Fibroblast of mammary gland (primary cell): ENCODE measurements at regions not wholly inside any gene's neighbourhood (a gene's known extent, or its start where the extent isn't known, plus 50 kb on each side); places are given as distances from the start of the nearest gene placed in this dataset.
A peak's percentile ranks its signal among the peaks of the same experiment; 100 is the strongest.
"Not testable (repeated sequence)": the region's sequence is repeated elsewhere in the genome, so short reads cannot be mapped to it uniquely, and the experiment has no call there.

Experiments
- DNase-seq: peaks from one replicate; pipeline ENCODE4 v3.0.0-alpha.2; 2010; ENCODE audit warnings: low read depth
- H3K4me3 ChIP-seq: 2 replicates; pipeline ENCODE4 v1.5.1; 2011; ENCODE audit warnings: low read depth, mild to moderate bottlenecking, low read length, moderate library complexity; ENCODE audit not compliant: control insufficient read depth
- CTCF ChIP-seq: conservative IDR thresholded peaks from 2 replicates; pipeline ENCODE4 v1.5.1; 2011; ENCODE audit warnings: low read depth, low read length, inconsistent platforms; ENCODE audit not compliant: control insufficient read depth, insufficient read depth

- H3K4me3 ChIP-seq: no peak overlapping the region
- no peak for DNase-seq
- TF ChIP-seq CTCF: no peak
These were observed 56.3 kb downstream of the FOXI3 start for GRCh38 chr2:88396209-88396608.

GRCh38 chr2:88377641-88377991 lies 74.9 kb downstream of the FOXI3 start:
- H3K4me3 ChIP-seq: no peak overlapping the region
- no peak for TF ChIP-seq CTCF
- no peak for DNase-seq

- TF ChIP-seq CTCF: no peak
- H3K4me3 ChIP-seq: no peak overlapping the region
- DNase-seq: no peak
These were observed 80.5 kb downstream of the FOXI3 start for GRCh38 chr2:88372042-88372441.

- not testable (repeated sequence) for H3K4me3 ChIP-seq, DNase-seq
These were observed 87.1 kb downstream of the FOXI3 start for GRCh38 chr2:88365408-88365807.

- H3K4me3 ChIP-seq: no peak overlapping the region
- no peak for TF ChIP-seq CTCF
- DNase-seq: no peak
These were observed 97.0 kb downstream of the FOXI3 start for GRCh38 chr2:88355486-88355885.

- no peak for DNase-seq
- no peak overlapping the region for H3K4me3 ChIP-seq
- no peak for TF ChIP-seq CTCF
These were observed 101.3 kb downstream of the FOXI3 start for GRCh38 chr2:88351249-88351601.

GRCh38 chr2:88350331-88351248 lies 101.9 kb downstream of the FOXI3 start:
- no peak overlapping the region for H3K4me3 ChIP-seq
- TF ChIP-seq CTCF: peak; percentile 50
- DNase-seq: peak; percentile 26
